HG03135 (cell line): ENCODE measurements at regions not wholly inside any gene's neighbourhood (a gene's known extent, or its start where the extent isn't known, plus 50 kb on each side); places are given as distances from the start of the nearest gene placed in this dataset.

ENCODE experiments used
- ATAC-seq: cut with Tn5 transposase; IDR thresholded peaks from one replicate; pipeline ENCODE4 v1.9.1; 2021; ENCODE audit warnings: mild to moderate bottlenecking, moderate library complexity; ENCODE audit not compliant: unreplicated experiment

- ATAC-seq: no peak
Measured at GRCh38 chr10:21212912-21213311, 312.6 kb downstream of the SKIDA1 start.

DNA sequence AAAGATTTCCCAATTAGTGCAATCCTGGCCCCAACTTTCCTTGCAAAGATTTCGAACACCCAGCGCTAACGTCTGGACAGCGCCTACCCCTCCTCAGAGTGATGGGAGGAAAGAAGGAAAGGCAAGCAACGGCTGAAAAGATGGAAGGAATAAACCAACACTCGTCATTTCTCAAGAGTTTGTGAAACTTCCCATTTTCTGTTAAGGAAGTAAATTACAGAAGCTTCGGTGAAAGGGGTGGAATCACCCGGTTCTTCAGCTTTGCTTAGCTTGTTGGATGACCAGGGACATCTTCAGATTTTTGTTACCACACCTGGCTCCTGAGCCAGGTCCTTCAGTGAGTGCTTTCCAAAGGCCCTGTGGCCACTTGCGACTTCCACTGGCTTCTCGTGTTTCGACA lies 313.1 kb downstream of the SKIDA1 start:
- ATAC-seq: no peak

DNA sequence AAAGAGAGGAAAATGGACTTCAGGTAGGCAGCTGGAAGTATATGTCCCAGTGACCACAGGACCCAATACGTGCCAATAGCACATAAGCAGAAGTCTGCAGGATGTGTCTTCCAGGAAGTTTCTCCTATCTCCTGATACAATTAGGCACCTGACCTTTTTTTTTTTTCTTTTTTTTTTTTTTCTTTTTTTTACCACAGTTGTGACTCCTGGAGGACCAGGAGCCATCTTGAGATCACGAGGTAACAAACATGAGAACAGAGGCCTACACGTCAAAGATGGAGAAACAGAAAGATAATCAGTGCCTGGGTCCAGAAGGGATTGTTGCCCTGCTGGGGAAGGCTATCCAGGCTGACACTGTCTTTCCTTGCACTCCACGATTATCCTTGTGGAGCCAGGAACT lies 312.4 kb upstream of the NEBL start:
- no peak for ATAC-seq

- no peak for ATAC-seq
Measured at GRCh38 chr10:21208666-21209316, 311.7 kb upstream of the NEBL start.

GRCh38 chr10:21207852-21208646 lies 310.9 kb upstream of the NEBL start:
- no peak for ATAC-seq

GRCh38 chr10:21205328-21205727 lies 308.2 kb upstream of the NEBL start:
- ATAC-seq: no peak

DNA sequence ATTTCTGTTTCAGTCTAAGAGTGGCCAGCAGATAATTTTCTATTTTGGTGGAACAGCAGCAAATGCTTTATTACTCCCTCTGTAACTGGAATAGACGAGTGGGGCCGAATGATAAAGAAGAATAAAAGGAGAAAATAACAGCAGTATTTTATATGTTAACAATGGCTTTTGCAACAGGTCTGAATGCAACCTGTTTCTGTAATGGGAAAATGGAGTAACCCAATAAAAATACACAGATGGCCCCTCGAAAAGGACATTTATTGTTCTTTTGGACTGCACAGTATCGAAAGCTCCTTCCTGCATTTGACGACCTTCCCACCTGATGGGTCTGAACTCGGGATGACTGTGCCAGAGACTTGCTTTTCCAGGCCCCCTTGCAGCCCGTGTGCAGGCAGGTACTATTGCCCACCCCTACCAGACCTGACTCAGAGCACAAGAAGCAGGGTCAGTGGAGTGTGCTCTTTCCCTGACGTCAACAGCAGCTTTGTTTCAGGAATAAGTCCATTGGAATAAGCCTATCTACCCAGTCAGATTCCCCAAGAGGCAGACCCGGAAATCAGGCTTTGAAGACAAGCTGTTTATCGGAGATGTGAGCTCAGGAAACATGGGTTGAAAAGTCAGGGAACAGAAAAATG lies 306.5 kb upstream of the NEBL start:
- ATAC-seq: no peak

DNA sequence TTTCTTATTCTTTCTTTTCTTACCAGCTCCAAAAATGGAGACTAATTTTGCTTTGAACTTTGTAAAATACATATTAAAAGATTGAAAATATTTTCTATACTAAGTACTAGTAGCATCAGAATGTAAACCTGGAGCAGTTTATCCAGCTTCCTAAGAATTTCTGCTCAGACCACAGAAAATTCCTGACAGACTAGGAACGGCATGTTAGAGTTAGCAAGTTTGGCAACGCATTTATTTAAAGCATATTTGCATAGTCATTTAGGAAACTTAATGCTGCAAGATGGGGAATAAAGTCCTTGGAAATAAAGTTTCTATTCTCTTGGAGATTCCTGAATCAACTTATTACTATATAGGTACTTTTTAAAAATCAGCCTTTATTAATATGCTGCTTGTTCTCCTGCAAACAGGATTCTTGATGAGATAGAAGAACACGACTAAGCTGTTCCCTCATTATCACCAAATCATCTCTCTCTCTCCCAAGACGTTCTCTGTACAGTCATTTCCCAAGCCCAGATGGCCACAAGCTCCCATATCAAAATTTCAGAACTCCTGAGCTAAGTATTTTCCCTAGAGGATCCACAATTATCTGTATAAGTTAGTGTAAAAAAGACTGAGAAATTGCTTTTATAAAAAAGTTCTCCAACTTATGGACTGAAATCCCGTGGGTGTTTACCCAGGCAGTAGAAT lies 305.8 kb upstream of the NEBL start:
- ATAC-seq: no peak

DNA sequence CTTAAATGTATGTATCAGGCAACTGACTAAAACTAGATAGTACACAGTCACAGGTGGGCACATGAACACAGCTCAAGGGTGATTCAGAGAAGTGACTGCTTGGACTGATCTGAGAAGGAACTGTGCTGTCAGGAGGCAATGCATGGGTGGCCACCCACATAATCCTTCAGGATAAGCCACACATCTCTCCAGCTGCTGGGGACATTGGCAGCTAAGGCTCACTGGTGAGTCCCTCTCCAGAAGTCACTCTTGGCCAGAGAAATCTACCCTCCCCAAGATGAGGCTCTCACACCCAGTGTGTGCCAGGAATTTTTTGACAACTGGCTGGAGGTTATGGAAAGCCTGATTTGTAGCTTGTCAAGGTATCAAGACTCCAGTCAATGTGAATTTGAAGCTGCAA lies 302.4 kb upstream of the NEBL start:
- no peak for ATAC-seq

DNA sequence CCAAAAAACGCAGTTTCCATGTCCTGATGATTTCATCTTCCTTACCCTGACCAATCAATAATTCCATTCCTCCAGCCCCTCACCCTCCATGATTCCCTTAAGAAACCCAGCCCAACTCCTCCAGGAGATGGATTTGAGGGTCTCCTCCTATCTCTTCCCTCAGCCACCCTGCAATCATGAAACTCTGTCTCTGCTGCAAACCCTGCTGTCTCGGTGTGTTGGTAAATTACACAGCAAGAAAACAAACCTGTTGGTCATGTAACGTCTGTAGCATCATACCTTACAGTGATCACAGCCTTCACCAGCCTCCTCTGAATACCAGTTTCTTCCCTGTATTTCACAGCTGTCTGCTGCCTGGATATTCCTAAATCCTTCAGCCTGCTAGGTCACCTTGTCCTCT lies 300.7 kb upstream of the NEBL start:
- ATAC-seq: no peak

- ATAC-seq: no peak
Measured at GRCh38 chr10:21196822-21197395, 299.8 kb upstream of the NEBL start.

- no peak for ATAC-seq
Measured at GRCh38 chr10:21195252-21195651, 298.1 kb upstream of the NEBL start.

DNA sequence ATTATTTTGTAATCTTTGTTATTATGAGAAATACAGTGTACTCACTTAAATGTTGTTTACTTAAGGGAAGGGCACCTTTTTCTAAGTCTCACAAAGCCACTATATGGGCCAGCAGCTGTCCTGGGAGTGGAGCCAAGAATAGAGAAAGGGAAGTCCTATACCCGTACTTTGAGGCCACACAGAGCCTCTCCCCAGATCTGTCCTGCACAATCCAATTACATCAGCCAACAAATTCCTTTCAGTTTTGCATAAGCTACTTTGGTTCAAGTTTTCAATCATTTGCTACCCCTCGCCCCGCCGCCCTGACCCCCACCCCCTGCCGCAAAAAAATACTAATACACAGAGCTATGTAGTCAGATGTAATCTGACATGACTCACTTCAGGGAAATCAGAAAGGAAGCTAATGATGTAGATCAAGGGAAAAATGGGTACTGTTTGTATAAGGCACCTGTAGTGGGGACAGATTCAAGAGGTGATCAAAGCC lies 297.4 kb upstream of the NEBL start:
- ATAC-seq: no peak

DNA sequence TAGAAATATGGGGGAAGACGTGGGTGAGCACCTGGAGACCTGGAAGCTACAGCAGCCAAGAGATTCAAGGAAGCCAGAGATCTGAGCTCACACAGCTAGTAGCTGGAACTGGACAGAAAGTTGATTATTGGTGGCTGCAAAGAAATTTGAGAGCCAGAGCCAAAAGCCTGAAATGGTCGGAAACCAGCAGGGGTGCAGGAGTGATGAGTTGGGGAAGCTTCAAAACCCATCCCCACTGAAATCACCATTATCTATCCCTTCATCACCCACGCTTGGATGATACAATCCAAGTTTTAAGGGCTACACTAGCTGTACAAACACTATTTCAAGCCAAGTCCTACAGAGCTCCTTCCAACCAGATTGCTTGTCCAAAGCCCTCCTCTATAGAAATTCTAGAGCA lies 296.1 kb upstream of the NEBL start:
- no peak for ATAC-seq

DNA sequence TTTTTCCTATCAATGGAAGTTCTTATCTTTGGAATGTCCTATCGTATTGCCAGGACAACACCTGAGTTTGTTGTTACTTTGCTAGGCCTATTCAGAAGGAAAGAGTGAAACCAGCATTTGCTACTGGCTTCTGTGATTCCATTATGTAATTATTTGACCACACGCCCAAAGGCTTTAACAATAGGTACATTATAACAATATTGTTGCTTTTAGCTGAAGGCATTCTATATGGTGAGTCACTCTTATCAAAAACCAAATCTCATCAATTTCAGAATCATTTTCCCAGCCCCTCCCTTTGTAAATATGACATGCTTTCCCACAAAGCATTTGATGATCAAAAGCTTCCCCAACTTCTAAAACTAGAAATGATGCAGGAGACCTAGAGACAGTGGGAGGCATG lies 294.4 kb upstream of the NEBL start:
- no peak for ATAC-seq

DNA sequence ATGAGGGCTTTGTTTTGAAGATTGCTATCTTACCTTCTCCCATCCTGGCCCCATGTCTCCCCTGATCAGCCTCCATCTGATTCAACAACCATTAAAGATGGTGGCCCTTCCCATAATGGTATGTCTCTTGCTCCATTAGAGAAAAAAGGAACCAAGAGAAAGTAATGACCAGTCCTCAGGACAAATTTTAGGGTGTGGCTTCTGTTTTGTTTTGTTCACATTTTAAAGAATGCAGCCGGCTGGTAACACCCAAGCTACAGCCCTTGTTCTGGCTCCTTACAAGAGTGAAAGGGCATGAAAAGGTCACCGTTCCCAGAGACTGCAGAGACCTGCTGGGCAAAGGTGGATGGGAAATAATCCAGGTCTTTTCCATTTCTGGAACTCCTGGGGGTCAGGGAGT lies 287.9 kb upstream of the NEBL start:
- no peak for ATAC-seq

DNA sequence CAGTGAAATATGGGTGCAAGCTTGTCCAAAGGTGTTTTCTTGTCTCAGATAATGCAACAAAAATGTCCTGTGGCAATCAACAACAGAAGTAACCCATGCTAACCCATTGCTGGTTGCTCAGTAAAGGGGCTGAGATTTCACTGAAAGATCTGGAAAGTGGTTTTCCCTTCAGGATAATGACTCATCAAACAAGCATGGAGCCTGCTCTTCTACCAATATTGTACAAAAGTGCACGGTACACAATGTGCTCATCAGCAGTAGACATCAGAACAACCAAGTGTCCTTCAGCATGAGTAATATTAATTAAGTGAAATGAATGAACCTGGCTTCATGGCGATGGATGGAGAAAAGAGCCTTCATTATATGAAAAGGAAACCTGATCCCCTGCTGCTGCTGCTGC lies 287.1 kb upstream of the NEBL start:
- no peak for ATAC-seq

- no peak for ATAC-seq
Measured at GRCh38 chr10:21183025-21183424, 285.9 kb upstream of the NEBL start.

- ATAC-seq: no peak
Measured at GRCh38 chr10:21181451-21181850, 284.3 kb upstream of the NEBL start.

DNA sequence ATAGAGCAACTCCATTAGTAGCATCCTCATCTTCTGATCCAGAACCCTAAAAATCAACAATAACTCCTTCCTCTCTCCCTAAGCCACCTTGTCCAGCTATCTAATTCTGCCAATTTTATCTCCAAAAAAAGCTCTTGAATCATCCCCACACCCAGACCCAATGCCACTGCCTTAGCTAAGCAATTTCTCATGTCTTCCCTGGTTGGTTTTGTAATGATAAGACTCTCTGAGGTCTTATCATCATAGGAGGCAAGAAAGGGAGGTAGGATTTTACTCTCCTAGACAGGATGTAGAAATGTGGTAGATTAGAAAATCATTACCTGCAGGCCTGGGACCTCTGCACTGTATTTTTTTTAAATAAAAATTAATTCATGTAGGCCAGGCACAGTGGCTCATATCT lies 283.5 kb upstream of the NEBL start:
- ATAC-seq: no peak

DNA sequence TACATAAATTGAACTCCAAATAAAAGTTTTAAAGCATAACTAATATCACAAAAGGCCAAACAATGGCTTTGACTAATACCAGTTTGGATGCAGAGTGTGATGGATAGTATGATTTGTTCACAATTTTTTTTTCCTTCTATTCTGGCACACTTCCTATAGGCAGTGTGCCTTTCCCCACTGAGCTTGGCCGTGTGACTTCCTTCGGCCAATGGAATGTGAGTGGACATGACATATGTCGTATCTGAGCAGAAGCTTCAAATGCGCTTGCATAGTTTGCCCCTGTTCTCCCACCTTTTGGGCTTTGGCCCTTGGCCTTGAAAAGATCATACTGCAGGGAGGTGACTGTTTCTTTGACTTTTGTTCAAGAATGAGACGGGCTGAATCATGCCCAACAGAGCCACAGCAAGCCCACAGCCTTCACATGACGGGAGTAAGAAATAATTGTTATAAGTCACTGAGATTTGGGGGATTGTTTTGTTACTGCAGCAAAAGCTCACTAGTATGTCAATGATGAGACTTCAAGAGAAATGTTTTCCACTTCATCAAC lies 279.9 kb upstream of the NEBL start:
- ATAC-seq: no peak
